ENCODE measurements at regions not wholly inside any gene's neighbourhood (a gene's known extent, or its start where the extent isn't known, plus 50 kb on each side); places are given as distances from the start of the nearest gene placed in this dataset.

DNA sequence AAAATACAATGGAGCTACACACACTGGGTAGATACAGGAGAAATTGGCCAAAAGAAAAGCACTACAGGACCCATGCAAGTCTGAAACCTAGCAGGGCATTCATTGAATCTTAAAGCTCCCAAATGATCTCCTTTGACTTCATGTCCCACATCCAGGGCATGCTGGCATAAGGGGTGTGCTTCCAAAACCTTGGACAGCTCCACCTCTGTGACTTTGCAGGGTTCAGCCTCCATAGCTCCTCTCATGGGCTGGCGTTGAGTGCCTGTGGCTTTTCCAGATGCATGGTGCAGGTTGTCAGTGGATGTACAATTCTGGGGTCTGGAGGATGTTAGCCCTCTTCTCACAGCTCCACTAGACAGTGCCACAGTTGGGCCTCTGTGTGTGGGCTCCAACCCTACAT, 626.3 kb upstream of the POT1 start:
- H3K36me3 ChIP-seq (ENCODE audit: control insufficient read depth, insufficient read depth, low read length) = no peaks in the 10 kb centered on the region
- no peaks in the 10 kb centered on the region for H3K9me3 ChIP-seq (ENCODE audit: control insufficient read depth, low read depth, low read length)
- DNase-seq = no peak
- H3K4me3 ChIP-seq (ENCODE audit: low read length) = no peak overlapping the region
- H3K27ac ChIP-seq (ENCODE audit: low read length) = no peak overlapping the region
- H3K27me3 ChIP-seq (ENCODE audit: control insufficient read depth, insufficient read depth, low read length) = no peaks in the 10 kb centered on the region
- WGBS (ENCODE audit: insufficient coverage, low lambda C conversion rate) = no CpG with 5 or more reads among the region's 1 CpG
- no peaks in the 10 kb centered on the region for H3K4me1 ChIP-seq (ENCODE audit: control insufficient read depth, insufficient read depth, low read length)

DNA sequence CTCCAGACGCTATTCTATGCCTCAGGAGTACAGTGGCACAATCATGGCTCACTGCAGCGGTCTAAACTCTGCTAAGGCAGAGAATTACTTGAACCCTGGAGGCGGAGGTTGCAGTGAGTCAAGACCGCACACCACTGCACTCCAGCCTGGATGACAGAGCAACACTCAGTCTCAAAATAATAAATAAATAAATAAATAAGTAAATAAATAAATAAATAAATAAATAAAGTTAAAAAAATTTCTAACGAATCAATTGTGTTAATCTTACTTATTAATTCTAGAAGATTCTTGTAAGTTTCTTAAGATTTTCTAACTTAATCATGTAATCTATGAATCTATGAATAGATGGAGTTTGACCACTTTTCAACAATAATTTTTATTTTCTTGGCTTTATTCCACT, 621.4 kb upstream of the POT1 start:
- no peak overlapping the region for H3K27ac ChIP-seq (ENCODE audit: low read length)
- no peak overlapping the region for H3K4me3 ChIP-seq (ENCODE audit: low read length)
- no peaks in the 10 kb centered on the region for H3K4me1 ChIP-seq (ENCODE audit: control insufficient read depth, insufficient read depth, low read length)
- H3K36me3 ChIP-seq (ENCODE audit: control insufficient read depth, insufficient read depth, low read length) = no peaks in the 10 kb centered on the region
- H3K27me3 ChIP-seq (ENCODE audit: control insufficient read depth, insufficient read depth, low read length) = no peaks in the 10 kb centered on the region
- 93% methylated on average over 3 of the region's 5 CpGs for WGBS (ENCODE audit: insufficient coverage, low lambda C conversion rate)
- no peaks in the 10 kb centered on the region for H3K9me3 ChIP-seq (ENCODE audit: control insufficient read depth, low read depth, low read length)
- no peak for DNase-seq

DNA sequence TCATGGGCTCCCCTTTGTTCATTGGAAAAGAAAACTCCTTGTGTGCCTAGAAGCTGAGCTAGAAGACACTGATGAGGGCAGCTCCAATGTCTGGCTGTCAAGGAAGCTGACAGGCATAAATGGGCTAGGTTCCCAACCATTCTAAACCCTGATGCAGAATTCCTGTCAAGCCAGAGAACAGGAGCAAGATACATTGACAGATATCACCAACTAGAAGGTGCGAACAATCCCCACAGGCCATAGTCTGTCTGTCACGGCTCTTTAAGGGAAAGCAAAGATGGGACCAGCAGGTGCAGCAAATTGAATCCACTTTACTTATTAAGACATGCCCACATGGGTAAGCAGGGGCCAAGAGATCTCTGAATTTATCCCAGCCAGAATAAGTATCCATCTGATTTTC, 617.9 kb upstream of the POT1 start:
- Histone ChIP-seq H3K27me3 (ENCODE audit: control insufficient read depth, insufficient read depth, low read length) (no peaks in the 10 kb centered on the region), H3K4me1 (ENCODE audit: control insufficient read depth, insufficient read depth, low read length) (no peaks in the 10 kb centered on the region), H3K36me3 (ENCODE audit: control insufficient read depth, insufficient read depth, low read length) (no peaks in the 10 kb centered on the region), H3K9me3 (ENCODE audit: control insufficient read depth, low read depth, low read length) (no peaks in the 10 kb centered on the region), H3K27ac (ENCODE audit: low read length) (no peak overlapping the region), H3K4me3 (ENCODE audit: low read length) (no peak overlapping the region)
- 43% methylated on average over 1 of the region's 2 CpGs for WGBS (ENCODE audit: insufficient coverage, low lambda C conversion rate)
- DNase-seq = no peak

DNA sequence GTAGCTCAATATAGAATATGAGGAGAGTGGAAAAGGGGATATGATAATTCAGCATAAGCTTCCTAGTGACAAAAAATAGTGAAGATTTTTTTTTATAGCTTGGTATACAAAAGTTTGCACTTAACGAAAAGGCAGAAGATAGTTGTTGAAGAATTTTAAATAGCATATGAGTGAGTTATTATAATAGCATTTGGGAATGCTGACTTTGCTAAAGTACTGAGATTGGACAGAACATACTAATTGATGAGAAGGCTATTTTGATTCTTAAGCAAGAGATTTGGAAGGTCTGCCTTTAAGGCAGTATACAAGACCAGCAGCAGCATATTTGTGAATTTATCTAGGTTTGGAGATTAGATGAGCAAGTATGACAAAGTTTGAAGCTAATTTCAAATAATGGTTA, 600.9 kb upstream of the POT1 start:
- Histone ChIP-seq H3K4me3 (ENCODE audit: low read length) (no peak overlapping the region), H3K36me3 (ENCODE audit: control insufficient read depth, insufficient read depth, low read length) (no peaks in the 10 kb centered on the region), H3K27ac (ENCODE audit: low read length) (no peak overlapping the region), H3K9me3 (ENCODE audit: control insufficient read depth, low read depth, low read length) (no peaks in the 10 kb centered on the region), H3K4me1 (ENCODE audit: control insufficient read depth, insufficient read depth, low read length) (no peaks in the 10 kb centered on the region), H3K27me3 (ENCODE audit: control insufficient read depth, insufficient read depth, low read length) (no peaks in the 10 kb centered on the region)
- WGBS (ENCODE audit: insufficient coverage, low lambda C conversion rate) = 86% methylated on average over 1 of the region's 1 CpG
- no peak for DNase-seq

DNA sequence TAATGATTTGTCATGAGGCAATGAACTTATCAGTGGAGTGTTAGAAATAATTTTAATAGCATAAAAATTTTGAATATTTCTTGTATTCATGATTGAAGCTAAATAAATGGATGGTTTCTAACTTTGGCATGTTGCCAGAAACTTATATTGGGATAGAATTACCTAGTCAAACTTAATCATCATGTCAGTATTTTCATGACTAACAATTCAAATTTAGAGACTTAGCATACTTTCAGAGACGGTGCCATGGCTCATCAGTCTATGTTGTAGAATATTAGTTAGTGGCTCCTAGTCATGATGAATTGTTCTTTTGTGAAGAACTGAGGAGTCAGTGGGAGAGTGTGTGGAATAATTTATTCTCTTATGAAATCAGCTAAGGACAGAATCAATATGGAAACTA, 599.6 kb upstream of the POT1 start:
- H3K4me1 ChIP-seq (ENCODE audit: control insufficient read depth, insufficient read depth, low read length) = no peaks in the 10 kb centered on the region
- no CpG with 5 or more reads among the region's 1 CpG for WGBS (ENCODE audit: insufficient coverage, low lambda C conversion rate)
- no peaks in the 10 kb centered on the region for H3K36me3 ChIP-seq (ENCODE audit: control insufficient read depth, insufficient read depth, low read length)
- H3K4me3 ChIP-seq (ENCODE audit: low read length) = no peak overlapping the region
- no peak overlapping the region for H3K27ac ChIP-seq (ENCODE audit: low read length)
- no peaks in the 10 kb centered on the region for H3K27me3 ChIP-seq (ENCODE audit: control insufficient read depth, insufficient read depth, low read length)
- H3K9me3 ChIP-seq (ENCODE audit: control insufficient read depth, low read depth, low read length) = no peaks in the 10 kb centered on the region
- DNase-seq = no peak

DNA sequence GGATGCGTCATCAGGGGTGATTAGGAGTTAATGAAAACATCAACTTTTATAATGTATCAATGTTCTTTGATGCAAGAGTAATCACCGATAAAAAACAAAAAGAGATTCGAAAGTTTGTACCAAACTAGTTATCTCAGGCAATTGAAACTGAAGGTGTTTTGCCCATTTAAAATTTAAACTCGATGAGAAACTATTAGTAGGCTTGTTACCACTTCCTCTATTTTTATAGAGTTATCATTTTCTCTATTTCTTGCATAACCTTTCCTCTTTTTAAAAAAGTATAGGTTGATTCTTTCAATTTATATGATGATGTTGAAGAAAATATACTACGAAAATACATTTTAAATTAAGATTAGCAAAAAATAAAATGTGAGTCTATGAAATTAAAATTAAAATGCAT, 597.3 kb upstream of the POT1 start:
- H3K4me3 ChIP-seq (ENCODE audit: low read length) = no peak overlapping the region
- no peaks in the 10 kb centered on the region for H3K36me3 ChIP-seq (ENCODE audit: control insufficient read depth, insufficient read depth, low read length)
- no peaks in the 10 kb centered on the region for H3K9me3 ChIP-seq (ENCODE audit: control insufficient read depth, low read depth, low read length)
- WGBS (ENCODE audit: insufficient coverage, low lambda C conversion rate) = 91% methylated on average over 3 of the region's 5 CpGs
- no peak for DNase-seq
- no peaks in the 10 kb centered on the region for H3K27me3 ChIP-seq (ENCODE audit: control insufficient read depth, insufficient read depth, low read length)
- H3K4me1 ChIP-seq (ENCODE audit: control insufficient read depth, insufficient read depth, low read length) = no peaks in the 10 kb centered on the region
- H3K27ac ChIP-seq (ENCODE audit: low read length) = no peak overlapping the region

DNA sequence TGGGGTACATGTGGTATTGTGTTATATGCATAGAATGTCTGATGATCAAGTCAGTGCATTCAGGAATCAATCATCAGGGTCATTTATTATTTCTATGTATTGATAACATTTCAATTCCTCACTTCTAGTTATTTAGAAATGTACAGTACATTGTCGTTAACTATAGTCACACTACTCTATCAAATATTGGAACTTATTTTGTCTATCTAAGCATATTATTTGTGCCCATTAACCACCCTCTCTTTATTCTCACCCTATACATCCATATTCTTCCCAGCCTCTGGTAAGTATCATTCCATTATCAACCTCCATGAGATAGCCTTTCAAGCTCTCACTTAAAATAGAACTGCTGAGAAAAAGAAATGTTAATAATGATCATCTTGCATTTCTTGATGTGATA, 596.5 kb upstream of the POT1 start:
- H3K4me3 ChIP-seq (ENCODE audit: low read length) = no peak overlapping the region
- no CpG with 5 or more reads among the region's 1 CpG for WGBS (ENCODE audit: insufficient coverage, low lambda C conversion rate)
- no peaks in the 10 kb centered on the region for H3K9me3 ChIP-seq (ENCODE audit: control insufficient read depth, low read depth, low read length)

DNA sequence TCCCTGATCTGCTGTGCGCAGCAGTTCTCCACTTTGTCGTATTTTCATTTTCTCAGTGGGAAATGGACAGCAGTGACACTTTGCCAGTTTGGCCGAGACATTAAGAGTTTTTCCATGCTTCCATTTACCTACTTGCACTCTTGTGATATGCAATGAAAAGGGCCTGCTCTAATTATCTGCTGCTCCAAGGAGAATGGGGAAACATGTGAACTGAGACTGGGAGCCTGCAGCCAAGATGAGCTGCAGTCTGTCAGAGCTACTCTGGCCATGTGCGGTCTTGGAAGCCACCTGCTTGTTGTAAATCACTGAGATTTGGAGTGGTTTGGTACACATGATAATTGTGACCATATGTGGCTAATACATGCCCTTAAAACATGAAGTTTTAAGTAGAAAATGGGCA, 586.6 kb upstream of the POT1 start:
- peak in 1 of 2 donors; percentile 2 for DNase-seq
- no peak overlapping the region for H3K27ac ChIP-seq (ENCODE audit: low read length)
- H3K36me3 ChIP-seq (ENCODE audit: control insufficient read depth, insufficient read depth, low read length) = no peaks in the 10 kb centered on the region
- H3K9me3 ChIP-seq (ENCODE audit: control insufficient read depth, low read depth, low read length) = no peaks in the 10 kb centered on the region
- no peak overlapping the region for H3K4me3 ChIP-seq (ENCODE audit: low read length)
- no peaks in the 10 kb centered on the region for H3K4me1 ChIP-seq (ENCODE audit: control insufficient read depth, insufficient read depth, low read length)
- whole genome bisulfite sequencing (ENCODE audit: insufficient coverage, low lambda C conversion rate) = no CpG with 5 or more reads among the region's 4 CpGs
- no peaks in the 10 kb centered on the region for H3K27me3 ChIP-seq (ENCODE audit: control insufficient read depth, insufficient read depth, low read length)

More for the DNA sequence above, 596.5 kb upstream of the POT1 start:
- H3K4me1 ChIP-seq (ENCODE audit: control insufficient read depth, insufficient read depth, low read length) = no peaks in the 10 kb centered on the region
- no peaks in the 10 kb centered on the region for H3K27me3 ChIP-seq (ENCODE audit: control insufficient read depth, insufficient read depth, low read length)
- no peak overlapping the region for H3K27ac ChIP-seq (ENCODE audit: low read length)
- no peaks in the 10 kb centered on the region for H3K36me3 ChIP-seq (ENCODE audit: control insufficient read depth, insufficient read depth, low read length)
- DNase-seq = no peak

DNA sequence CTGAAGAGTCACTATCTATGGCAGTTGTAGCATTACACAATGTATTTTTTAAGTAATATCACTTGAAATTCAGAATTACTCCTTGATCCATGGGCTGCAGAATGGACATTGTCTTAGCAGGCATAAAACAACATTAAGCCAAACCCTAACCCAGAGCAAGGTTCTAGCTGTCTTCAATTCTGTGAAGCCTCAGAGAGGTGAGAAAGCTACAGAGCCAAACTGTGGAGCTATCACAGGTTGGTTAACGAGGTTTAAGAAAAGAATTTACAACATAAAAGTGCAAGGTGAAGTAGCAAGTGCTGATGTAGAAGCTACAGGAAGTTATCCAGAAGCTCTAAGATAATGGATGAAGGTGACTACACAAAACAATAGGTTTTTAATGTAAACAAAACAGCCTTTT, 582.7 kb upstream of the POT1 start:
- whole genome bisulfite sequencing (ENCODE audit: insufficient coverage, low lambda C conversion rate) = 71% methylated on average over 1 of the region's 1 CpG

DNA sequence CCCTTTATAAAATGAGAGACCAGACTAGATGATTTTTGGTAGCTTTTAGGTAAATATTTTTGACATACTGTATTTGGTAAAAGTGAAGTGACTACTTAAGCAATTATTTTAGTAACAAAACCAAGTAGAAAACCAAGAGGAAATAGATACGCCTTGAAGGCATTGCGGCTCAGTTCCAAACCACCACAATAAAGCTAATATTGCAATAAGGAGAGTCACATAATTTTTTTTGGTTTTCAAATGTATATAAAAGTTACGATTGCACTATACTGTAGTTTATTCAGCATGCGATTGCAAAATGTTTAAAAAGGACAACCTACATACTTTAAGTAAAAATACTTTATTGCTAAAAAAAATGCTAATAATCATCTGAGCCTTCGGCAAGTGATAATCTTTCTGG, 581.7 kb upstream of the POT1 start:
- WGBS (ENCODE audit: insufficient coverage, low lambda C conversion rate) = 90% methylated on average over 2 of the region's 5 CpGs
- H3K4me3 ChIP-seq (ENCODE audit: low read length) = no peak overlapping the region
- no peaks in the 10 kb centered on the region for H3K27me3 ChIP-seq (ENCODE audit: control insufficient read depth, insufficient read depth, low read length)
- H3K9me3 ChIP-seq (ENCODE audit: control insufficient read depth, low read depth, low read length) = no peaks in the 10 kb centered on the region
- H3K36me3 ChIP-seq (ENCODE audit: control insufficient read depth, insufficient read depth, low read length) = no peaks in the 10 kb centered on the region
- no peaks in the 10 kb centered on the region for H3K4me1 ChIP-seq (ENCODE audit: control insufficient read depth, insufficient read depth, low read length)
- no peak for DNase-seq
- H3K27ac ChIP-seq (ENCODE audit: low read length) = no peak overlapping the region

More for the DNA sequence above, 582.7 kb upstream of the POT1 start:
- Histone ChIP-seq H3K27me3 (ENCODE audit: control insufficient read depth, insufficient read depth, low read length) (no peaks in the 10 kb centered on the region), H3K4me3 (ENCODE audit: low read length) (no peak overlapping the region), H3K27ac (ENCODE audit: low read length) (no peak overlapping the region), H3K36me3 (ENCODE audit: control insufficient read depth, insufficient read depth, low read length) (no peaks in the 10 kb centered on the region), H3K4me1 (ENCODE audit: control insufficient read depth, insufficient read depth, low read length) (no peaks in the 10 kb centered on the region), H3K9me3 (ENCODE audit: control insufficient read depth, low read depth, low read length) (no peaks in the 10 kb centered on the region)
- no peak for DNase-seq

DNA sequence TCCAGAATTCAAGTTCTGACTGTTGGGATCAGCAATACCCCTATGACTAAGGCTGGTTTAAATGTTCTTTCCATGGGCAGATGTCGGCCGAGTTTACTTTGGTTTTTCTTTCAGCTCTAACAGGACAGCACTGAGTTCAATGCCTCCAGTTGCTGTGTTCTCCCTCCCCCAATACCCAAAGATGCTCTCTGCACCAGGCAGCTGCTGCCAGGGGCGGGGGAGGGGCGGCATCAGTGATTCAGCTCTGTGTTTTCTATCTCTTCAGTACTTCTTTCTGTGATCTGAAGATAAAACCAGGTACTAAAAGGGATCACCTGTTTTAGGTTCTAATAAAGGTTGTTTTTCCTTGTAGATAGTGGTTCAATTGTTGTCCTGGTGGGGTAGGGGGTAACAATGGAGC, 576.7 kb upstream of the POT1 start:
- no peak for DNase-seq
- Histone ChIP-seq H3K27me3 (ENCODE audit: control insufficient read depth, insufficient read depth, low read length) (no peaks in the 10 kb centered on the region), H3K36me3 (ENCODE audit: control insufficient read depth, insufficient read depth, low read length) (no peaks in the 10 kb centered on the region), H3K27ac (ENCODE audit: low read length) (no peak overlapping the region), H3K4me1 (ENCODE audit: control insufficient read depth, insufficient read depth, low read length) (no peaks in the 10 kb centered on the region), H3K9me3 (ENCODE audit: control insufficient read depth, low read depth, low read length) (no peaks in the 10 kb centered on the region), H3K4me3 (ENCODE audit: low read length) (no peak overlapping the region)
- WGBS (ENCODE audit: insufficient coverage, low lambda C conversion rate) = 80% methylated on average over 1 of the region's 4 CpGs

Measured in large intestine (tissue), 3 donors.